PC-9 (cell line): ENCODE measurements at regions not wholly inside any gene's neighbourhood (a gene's known extent, or its start where the extent isn't known, plus 50 kb on each side); places are given as distances from the start of the nearest gene placed in this dataset.

Experiments used
- CTCF ChIP-seq: fragments of 200-600 bp; sonication (generic); conservative IDR thresholded peaks from 2 replicates; pipeline ENCODE4 v1.6.1; 2017; ENCODE audit warnings: mixed run types, antibody characterized with exemption, mild to moderate bottlenecking, moderate library complexity
- EZH2 ChIP-seq: fragments of 200-600 bp; sonication (generic); IDR thresholded peaks from 2 replicates; pipeline ENCODE4 v1.8.0; 2017; ENCODE audit warnings: antibody characterized with exemption, low read depth

GRCh38 chr12:90410962-90411361, 544.0 kb downstream of the CCER1 start:
- TF ChIP-seq EZH2 (no peak), CTCF (no peak)
